K562 (cell line): ENCODE measurements at regions not wholly inside any gene's neighbourhood (a gene's known extent, or its start where the extent isn't known, plus 50 kb on each side); places are given as distances from the start of the nearest gene placed in this dataset.

ENCODE experiments used
- ATAC-seq: fragments of 200-7000 bp; cut with Tn5 transposase; 3 replicates; pipeline ENCODE4 v1.9.1; 2020; ENCODE audit warnings: moderate library complexity
- BruUV-seq: library from RNA; stranded (reverse); fragments of 400-500 nt; replicated peaks from 2 replicates; lab custom pipeline; 2021; lab: Mats Ljungman, UMichigan
- CTCF ChIA-PET: fragments of 300-600 bp; formaldehyde crosslinking; extraction: SDS; loops from one replicate; lab custom pipeline; 2021; ENCODE audit warnings: low intra/inter-chr PET ratio; lab: Yijun Ruan, JAX
- POLR2A ChIA-PET: fragments of 300-600, 350-650 bp; sonication (Branson Sonifier 250); formaldehyde crosslinking; extraction: SDS; loops from one replicate; lab custom pipeline; 2021; ENCODE audit warnings: antibody characterized with exemption, inconsistent platforms; lab: Yijun Ruan, JAX
- DNase-seq, 4 experiments: peaks; one replicate each; pipeline versions ENCODE4 v3.0.0 to v3.0.0-alpha.2; 2011 to 2018; ENCODE audit warnings: low spot score in 3 of 4, mixed read lengths in 3 of 4; ENCODE audit errors: extremely low read depth in 1 of 4
- FAIRE-seq: peaks from 2 replicates; lab custom pipeline; 2011; peaks lifted over from hg19 to GRCh38; lab: Jason Lieb, UNC
- H2AFZ ChIP-seq: 2 replicates; pipeline ENCODE4 v1.6.0; 2011; ENCODE audit warnings: low read depth, low read length, control low read depth, inconsistent platforms
- H3K27ac ChIP-seq: fragments of 200-600 bp; 3 replicates; pipeline ENCODE4 v1.8.0; 2011; ENCODE audit warnings: low read depth, mild to moderate bottlenecking, control low read depth, inconsistent platforms, low read length, moderate library complexity, mixed read lengths; ENCODE audit errors: extremely low read depth
- H3K27me3 ChIP-seq, 2 experiments: fragments of 300-600 bp in 1 of 2; 2 replicates in 1 of 2; 3 replicates in 1 of 2; pipeline versions ENCODE4 v1.6.0 to v1.8.0; 2011; ENCODE audit warnings: inconsistent platforms in 2 of 2, low read length in 2 of 2, mild to moderate bottlenecking in 1 of 2, mixed read lengths in 1 of 2, moderate library complexity in 1 of 2; ENCODE audit not compliant: control insufficient read depth in 2 of 2, insufficient read depth in 2 of 2
- H3K36me3 ChIP-seq: fragments of 300-600 bp; 3 replicates; pipeline ENCODE4 v1.8.0; 2011; ENCODE audit warnings: mild to moderate bottlenecking, low read length, inconsistent platforms; ENCODE audit not compliant: control insufficient read depth, insufficient read depth
- H3K4me1 ChIP-seq, 2 experiments: fragments of 200-600 bp in 1 of 2; replicated peaks in 1 of 2; 2 replicates in 1 of 2; 3 replicates in 1 of 2; pipeline versions ENCODE4 v1.5.1 to v1.8.0; 2011; ENCODE audit warnings: inconsistent platforms in 2 of 2, low read length in 2 of 2, mild to moderate bottlenecking in 1 of 2, mixed read lengths in 1 of 2, moderate library complexity in 1 of 2; ENCODE audit not compliant: control insufficient read depth in 2 of 2, insufficient read depth in 2 of 2
- H3K4me2 ChIP-seq: 2 replicates; pipeline ENCODE4 v1.6.1; 2011; ENCODE audit warnings: low read length, control low read depth, inconsistent platforms, mixed read lengths; ENCODE audit not compliant: insufficient read depth
- H3K4me3 ChIP-seq: fragments of 200-600 bp; sonication (generic), shearing (Covaris generic); 2 replicates; pipeline ENCODE4 v1.5.1; 2016; ENCODE audit warnings: control low read depth, inconsistent platforms
- H3K79me2 ChIP-seq: fragments of 200-600 bp; 3 replicates; pipeline ENCODE4 v1.8.0; 2011; ENCODE audit warnings: low read length, inconsistent platforms; ENCODE audit not compliant: control insufficient read depth, insufficient read depth
- H3K9ac ChIP-seq, 2 experiments: 2 replicates each; pipeline versions ENCODE4 v1.6.0 to v1.6.1; 2011; ENCODE audit warnings: low read depth in 2 of 2, low read length in 2 of 2, control low read depth in 1 of 2, inconsistent platforms in 1 of 2, mild to moderate bottlenecking in 1 of 2, mixed read lengths in 1 of 2; ENCODE audit not compliant: insufficient read depth in 1 of 2
- H3K9me1 ChIP-seq: one replicate; pipeline ENCODE4 v1.6.0; 2011; ENCODE audit warnings: inconsistent platforms, mild to moderate bottlenecking, low read length, moderate library complexity; ENCODE audit not compliant: control insufficient read depth, insufficient read depth
- H3K9me3 ChIP-seq: replicated peaks from 2 replicates; pipeline ENCODE4 v1.5.1; 2011; ENCODE audit warnings: low read depth, low read length, inconsistent platforms; ENCODE audit not compliant: control insufficient read depth, insufficient read depth
- H4K20me1 ChIP-seq: replicated peaks from 2 replicates; pipeline ENCODE4 v1.6.1; 2011; ENCODE audit warnings: low read length, inconsistent platforms, mixed read lengths; ENCODE audit not compliant: control insufficient read depth, insufficient read depth
- EZH2 ChIP-seq: IDR thresholded peaks from 2 replicates; pipeline ENCODE4 v1.6.1; 2012; ENCODE audit warnings: low read depth, mild to moderate bottlenecking, inconsistent platforms, low read length, borderline replicate concordance
- FIP1L1 ChIP-seq: fragments of 200-400 bp; formaldehyde crosslinking; IDR thresholded peaks from 2 replicates; pipeline ENCODE4 v1.6.1; 2018; ENCODE audit warnings: mild to moderate bottlenecking, low read depth, low read length; ENCODE audit not compliant: poor library complexity, severe bottlenecking
- HMG20A ChIP-seq: fragments of 450-650 bp; formaldehyde crosslinking; conservative IDR thresholded peaks from 2 replicates; pipeline ENCODE4 v1.4.0; 2020; ENCODE audit warnings: mild to moderate bottlenecking, mixed read lengths
- PRDM10 ChIP-seq: fragments of 450-650 bp; IDR thresholded peaks from 2 replicates; pipeline ENCODE4 v1.6.1; 2018; ENCODE audit not compliant: partially characterized antibody
- USF1 ChIP-seq: sonication (generic); formaldehyde crosslinking; IDR thresholded peaks from 2 replicates; pipeline ENCODE4 v1.9.0; 2022; ENCODE audit warnings: mild to moderate bottlenecking, missing genetic modification reagents
- ZKSCAN1 ChIP-seq: fragments of 150-350 bp; IDR thresholded peaks from 2 replicates; pipeline ENCODE4 v1.6.1; 2016; ENCODE audit warnings: low read depth, low read length
- WGBS: fragments of 100-300 bp; shearing (Covaris generic); methylation state at CpG from one replicate; pipeline ENCODE4 v1.1.6; 2016; ENCODE audit warnings: low coverage, mixed read lengths; ENCODE audit not compliant: insufficient coverage; ENCODE audit errors: missing lambda C conversion rate; 5-methylcytosine and 5-hydroxymethylcytosine counted together
- in situ Hi-C: fragments of 300-500 bp; cut with MboI; formaldehyde crosslinking; loops from 4 replicates; pipeline ENCODE4 v1.15.0; 2018; ENCODE audit warnings: inconsistent platforms, mixed read lengths
- intact Hi-C: fragments of 100-400 bp; cut with micrococcal nuclease; formaldehyde crosslinking; loops from 2 replicates; pipeline ENCODE4 v1.14.2; 2022
- TF ChIP-seq, protein P1 (sequence below): fragments of 450-650 bp; IDR thresholded peaks from 2 replicates; pipeline ENCODE4 v1.6.1; 2016

GRCh38 chr4:132737344-132737743 lies 411.8 kb upstream of the PCDH10 start:
- FAIRE-seq, result no peak
- H3K4me2 ChIP-seq, result no peak overlapping the region
- TF ChIP-seq USF1 (CRISPR knock-in tag) (no peak), HMG20A (CRISPR knock-in tag) (no peak), PRDM10 (no peak), EZH2 (no peak), FIP1L1 (no peak), ZKSCAN1 (no peak)
- TF ChIP-seq, protein P1, sequence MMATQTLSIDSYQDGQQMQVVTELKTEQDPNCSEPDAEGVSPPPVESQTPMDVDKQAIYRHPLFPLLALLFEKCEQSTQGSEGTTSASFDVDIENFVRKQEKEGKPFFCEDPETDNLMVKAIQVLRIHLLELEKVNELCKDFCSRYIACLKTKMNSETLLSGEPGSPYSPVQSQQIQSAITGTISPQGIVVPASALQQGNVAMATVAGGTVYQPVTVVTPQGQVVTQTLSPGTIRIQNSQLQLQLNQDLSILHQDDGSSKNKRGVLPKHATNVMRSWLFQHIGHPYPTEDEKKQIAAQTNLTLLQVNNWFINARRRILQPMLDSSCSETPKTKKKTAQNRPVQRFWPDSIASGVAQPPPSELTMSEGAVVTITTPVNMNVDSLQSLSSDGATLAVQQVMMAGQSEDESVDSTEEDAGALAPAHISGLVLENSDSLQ, result no peak
- no peaks in the 10 kb centered on the region for H3K9me1 ChIP-seq
- no peaks in the 10 kb centered on the region for H3K27me3 ChIP-seq
- DNase-seq, result no peak
- H3K27ac ChIP-seq, result no peak overlapping the region
- CTCF ChIA-PET, result no interaction called here
- WGBS, result 8% methylated on average over 3 of the region's 3 CpGs
- intact Hi-C loops, result no loop called here
- H3K9me3 ChIP-seq, result no peaks in the 10 kb centered on the region
- H2AFZ ChIP-seq, result no peak overlapping the region
- ATAC-seq, result no peak
- H3K36me3 ChIP-seq, result no peaks in the 10 kb centered on the region
- POLR2A ChIA-PET, result no interaction called here
- no TSS peak for BruUV-seq
- no peaks in the 10 kb centered on the region for H4K20me1 ChIP-seq
- no peaks in the 10 kb centered on the region for H3K79me2 ChIP-seq
- in situ Hi-C loops, result no loop called here
- no peak overlapping the region for H3K4me3 ChIP-seq
- no peak overlapping the region for H3K9ac ChIP-seq
- H3K4me1 ChIP-seq, result no peaks in the 10 kb centered on the region
